H9 (cell line): ENCODE measurements at regions not wholly inside any gene's neighbourhood (a gene's known extent, or its start where the extent isn't known, plus 50 kb on each side); places are given as distances from the start of the nearest gene placed in this dataset.

ENCODE experiments used
- DNase-seq: peaks from one replicate; pipeline ENCODE4 v3.0.0-alpha.2; 2017
- H2AFZ ChIP-seq: one replicate; pipeline ENCODE4 v1.6.1; 2013; ENCODE audit warnings: mild to moderate bottlenecking, low read length, control low read depth, moderate library complexity
- H2AK5ac ChIP-seq: 2 replicates; pipeline ENCODE4 v1.6.1; 2013; ENCODE audit warnings: low read length, control low read depth, mixed read lengths; ENCODE audit not compliant: insufficient read length
- H2BK120ac ChIP-seq: one replicate; pipeline ENCODE4 v1.6.1; 2013; ENCODE audit warnings: low read depth, mild to moderate bottlenecking, low read length, control low read depth, inconsistent platforms; ENCODE audit not compliant: poor library complexity, severe bottlenecking
- H2BK12ac ChIP-seq: 2 replicates; pipeline ENCODE4 v1.6.1; 2013; ENCODE audit warnings: low read length, control low read depth, mixed read lengths, low read depth; ENCODE audit not compliant: insufficient read length
- H2BK15ac ChIP-seq: 2 replicates; pipeline ENCODE4 v1.6.1; 2013; ENCODE audit warnings: low read depth, low read length, control low read depth
- H2BK20ac ChIP-seq: one replicate; pipeline ENCODE4 v1.6.1; 2013; ENCODE audit warnings: low read depth, mild to moderate bottlenecking, low read length, control low read depth, inconsistent platforms; ENCODE audit not compliant: poor library complexity, severe bottlenecking
- H2BK5ac ChIP-seq: 2 replicates; pipeline ENCODE4 v1.6.1; 2013; ENCODE audit warnings: low read length, control low read depth, mixed read lengths; ENCODE audit not compliant: insufficient read length
- H3K14ac ChIP-seq: 2 replicates; pipeline ENCODE4 v1.6.1; 2013; ENCODE audit warnings: low read length, control low read depth; ENCODE audit not compliant: insufficient read depth
- H3K18ac ChIP-seq: 2 replicates; pipeline ENCODE4 v1.6.1; 2013; ENCODE audit warnings: low read depth, mild to moderate bottlenecking, mixed read lengths, low read length, control low read depth; ENCODE audit not compliant: insufficient read length
- H3K23ac ChIP-seq: 2 replicates; pipeline ENCODE4 v1.6.1; 2013; ENCODE audit warnings: low read length, control low read depth, mixed read lengths, low read depth; ENCODE audit not compliant: insufficient read length
- H3K23me2 ChIP-seq: 2 replicates; pipeline ENCODE4 v1.6.1; 2013; ENCODE audit warnings: low read depth, mild to moderate bottlenecking, mixed read lengths, low read length, control low read depth; ENCODE audit not compliant: insufficient read length, poor library complexity, severe bottlenecking
- H3K27ac ChIP-seq: 2 replicates; pipeline ENCODE4 v1.5.1; 2013; ENCODE audit warnings: low read length, control low read depth, mixed read lengths, low read depth; ENCODE audit not compliant: insufficient read length
- H3K27me3 ChIP-seq: 2 replicates; pipeline ENCODE4 v1.6.1; 2013; ENCODE audit warnings: low read length, control low read depth, inconsistent platforms; ENCODE audit not compliant: insufficient read depth
- H3K4ac ChIP-seq: 2 replicates; pipeline ENCODE4 v1.6.1; 2013; ENCODE audit warnings: low read depth, mild to moderate bottlenecking, control low read depth, inconsistent platforms, low read length, moderate library complexity
- H3K4me1 ChIP-seq: 2 replicates; pipeline ENCODE4 v1.6.1; 2013; ENCODE audit warnings: low read length, control low read depth, inconsistent platforms; ENCODE audit not compliant: insufficient read depth
- H3K4me2 ChIP-seq: 2 replicates; pipeline ENCODE4 v1.6.1; 2013; ENCODE audit warnings: low read length, control low read depth, mixed read lengths; ENCODE audit not compliant: insufficient read length, insufficient read depth
- H3K56ac ChIP-seq: 2 replicates; pipeline ENCODE4 v1.6.1; 2013; ENCODE audit warnings: low read depth, mild to moderate bottlenecking, mixed read lengths, low read length, control low read depth; ENCODE audit not compliant: insufficient read length
- H3K79me1 ChIP-seq: 2 replicates; pipeline ENCODE4 v1.6.1; 2013; ENCODE audit warnings: low read depth, mild to moderate bottlenecking, moderate library complexity, low read length, control low read depth, inconsistent platforms; ENCODE audit not compliant: insufficient read depth, poor library complexity, severe bottlenecking
- H3K79me2 ChIP-seq: 2 replicates; pipeline ENCODE4 v1.6.1; 2013; ENCODE audit warnings: low read length, control low read depth, inconsistent platforms; ENCODE audit not compliant: insufficient read depth
- H3K9ac ChIP-seq: 2 replicates; pipeline ENCODE4 v1.6.1; 2013; ENCODE audit warnings: low read length, control low read depth, mixed read lengths; ENCODE audit not compliant: insufficient read length; ENCODE audit errors: extremely low read depth
- H3K9me3 ChIP-seq: one replicate; pipeline ENCODE4 v1.6.1; 2013; ENCODE audit warnings: low read depth, low read length, inconsistent platforms; ENCODE audit not compliant: control insufficient read depth
- H3T11ph ChIP-seq: one replicate; pipeline ENCODE4 v1.6.1; 2013; ENCODE audit warnings: mild to moderate bottlenecking, low read length, control low read depth, inconsistent platforms
- H4K20me1 ChIP-seq: one replicate; pipeline ENCODE4 v1.6.1; 2013; ENCODE audit not compliant: control insufficient read depth, insufficient read length, insufficient read depth
- H4K5ac ChIP-seq: 2 replicates; pipeline ENCODE4 v1.6.1; 2013; ENCODE audit warnings: low read depth, mild to moderate bottlenecking, mixed read lengths, low read length, control low read depth; ENCODE audit not compliant: insufficient read length
- H4K8ac ChIP-seq: replicated peaks from 2 replicates; pipeline ENCODE4 v1.6.1; 2013; ENCODE audit warnings: low read length, control low read depth, mixed read lengths, low read depth; ENCODE audit not compliant: insufficient read length
- H4K91ac ChIP-seq: 2 replicates; pipeline ENCODE4 v1.6.1; 2013; ENCODE audit warnings: low read depth, mild to moderate bottlenecking, moderate library complexity, mixed read lengths, low read length, control low read depth; ENCODE audit not compliant: insufficient read length
- H3K27ac Mint-ChIP-seq, 3 experiments: 2 replicates in 2 of 3; 3 replicates in 1 of 3; pipeline ENCODE4 v1.8.0; 2020 to 2021; ENCODE audit warnings: mixed read lengths in 3 of 3, mild to moderate bottlenecking in 1 of 3, moderate library complexity in 1 of 3
- H3K27me3 Mint-ChIP-seq: 2 replicates; pipeline ENCODE4 v1.8.0; 2021; ENCODE audit warnings: low read depth, mild to moderate bottlenecking, moderate library complexity, mixed read lengths
- H3K36me3 Mint-ChIP-seq, 3 experiments: 2 replicates in 2 of 3; 3 replicates in 1 of 3; pipeline ENCODE4 v1.8.0; 2020 to 2021; ENCODE audit warnings: low read depth in 3 of 3, mixed read lengths in 3 of 3; ENCODE audit not compliant: insufficient read depth in 1 of 3
- H3K4me1 Mint-ChIP-seq, 2 experiments: 2 replicates each; pipeline ENCODE4 v1.8.0; 2020; ENCODE audit warnings: mixed read lengths in 2 of 2
- H3K4me3 Mint-ChIP-seq, 2 experiments: 2 replicates in 1 of 2; 3 replicates in 1 of 2; pipeline ENCODE4 v1.8.0; 2020 to 2021; ENCODE audit warnings: mild to moderate bottlenecking in 2 of 2, mixed read lengths in 2 of 2, moderate library complexity in 1 of 2
- H3K9me3 Mint-ChIP-seq, 2 experiments: 2 replicates in 1 of 2; 3 replicates in 1 of 2; pipeline ENCODE4 v1.8.0; 2020; ENCODE audit warnings: mild to moderate bottlenecking in 2 of 2, mixed read lengths in 2 of 2, moderate library complexity in 1 of 2
- CTCF ChIP-seq: fragments of 200-600 bp; sonication (generic); conservative IDR thresholded peaks from 3 replicates; pipeline ENCODE4 v1.8.0; 2021; ENCODE audit warnings: antibody characterized with exemption, mild to moderate bottlenecking
- WGBS: extraction: QIAGEN DNeasy Blood & Tissue Kit; methylation state at CpG from one replicate; pipeline ENCODE4 v1.1.7; 2013; ENCODE audit warnings: missing lambda C conversion rate, low lambda C conversion rate, mixed read lengths; ENCODE audit not compliant: insufficient read length; ENCODE audit errors: extremely low coverage; 5-methylcytosine and 5-hydroxymethylcytosine counted together

- Mint-ChIP-seq H3K4me1 (no peaks in the 10 kb centered on the region), H3K27me3 (peaks cover 17% of the 10 kb centered on the region), H3K4me3 (no peak overlapping the region), H3K27ac (no peak overlapping the region; a peak in 1 of 7 replicates), H3K36me3 (no peaks in the 10 kb centered on the region; a peak in 2 of 7 replicates), H3K9me3 (peaks cover 15 to 19% of the 10 kb centered on the region in 2 experiments)
- Histone ChIP-seq H3T11ph (no peak overlapping the region), H4K20me1 (no peaks in the 10 kb centered on the region), H2BK15ac (no peak overlapping the region), H2BK120ac (no peak overlapping the region), H3K9me3 (no peaks in the 10 kb centered on the region), H2BK5ac (no peak overlapping the region), H3K18ac (no peak overlapping the region), H4K8ac (no peak overlapping the region), H3K23me2 (no peaks in the 10 kb centered on the region), H3K14ac (no peak overlapping the region), H4K91ac (no peak overlapping the region), H2AFZ (no peak overlapping the region), H2BK12ac (no peak overlapping the region), H3K27me3 (no peaks in the 10 kb centered on the region), H3K4ac (no peak overlapping the region), H3K4me1 (no peaks in the 10 kb centered on the region), H3K27ac (no peak overlapping the region), H3K56ac (no peak overlapping the region), H3K79me2 (no peaks in the 10 kb centered on the region), H3K23ac (no peak overlapping the region), H2BK20ac (no peak overlapping the region), H3K4me2 (no peak overlapping the region), H3K79me1 (no peaks in the 10 kb centered on the region), H3K9ac (no peak overlapping the region), H4K5ac (no peak overlapping the region), H2AK5ac (no peak overlapping the region)
- DNase-seq: no peak
- TF ChIP-seq CTCF: no peak
- no CpG with 5 or more reads among the region's 20 CpGs for WGBS
These were observed 108.9 kb downstream of the UNCX start for GRCh38 chr7:1341361-1342089.
